Activated naive CD4-positive, alpha-beta T cell treated with Interleukin-2 at 50 U/mL for 16 hours (primary cell): ENCODE measurements at regions not wholly inside any gene's neighbourhood (a gene's known extent, or its start where the extent isn't known, plus 50 kb on each side); places are given as distances from the start of the nearest gene placed in this dataset.
"Not testable (repeated sequence)": the region's sequence is repeated elsewhere in the genome, so short reads cannot be mapped to it uniquely, and the experiment has no call there.

ENCODE experiments used
- DNase-seq: peaks from one replicate; pipeline ENCODE4 v3.0.0-alpha.2; 2020

GRCh38 chr21:6138244-6139136 is 4382.9 kb upstream of the TPTE start:
- DNase-seq: not testable (repeated sequence)

- not testable (repeated sequence) for DNase-seq
Measured at GRCh38 chr21:6139331-6139730, 4382.1 kb upstream of the TPTE start.

GRCh38 chr21:6139862-6140261 is 4381.5 kb upstream of the TPTE start:
- not testable (repeated sequence) for DNase-seq

- DNase-seq: not testable (repeated sequence)
Measured at GRCh38 chr21:6140467-6141137, 4380.8 kb upstream of the TPTE start.

GRCh38 chr21:6141138-6141474 is 4380.3 kb upstream of the TPTE start:
- not testable (repeated sequence) for DNase-seq

GRCh38 chr21:6153154-6153553 is 4368.2 kb upstream of the TPTE start:
- DNase-seq: not testable (repeated sequence)

- DNase-seq: not testable (repeated sequence)
Measured at GRCh38 chr21:6154524-6155320, 4366.7 kb upstream of the TPTE start.

GRCh38 chr21:6156712-6157389 is 4364.5 kb upstream of the TPTE start:
- not testable (repeated sequence) for DNase-seq

- not testable (repeated sequence) for DNase-seq
Measured at GRCh38 chr21:6157515-6157914, 4363.9 kb upstream of the TPTE start.

GRCh38 chr21:6158171-6158570 is 4363.2 kb upstream of the TPTE start:
- not testable (repeated sequence) for DNase-seq
